HepG2 (cell line): ENCODE measurements at regions not wholly inside any gene's neighbourhood (a gene's known extent, or its start where the extent isn't known, plus 50 kb on each side); places are given as distances from the start of the nearest gene placed in this dataset.

Experiments
- AGO2 ChIP-seq: fragments of 200-400 bp; formaldehyde crosslinking; optimal IDR thresholded peaks from 2 replicates; pipeline ENCODE3; 2017; ENCODE audit warnings: mild to moderate bottlenecking, low read depth, low read length, moderate library complexity
- AKAP8 ChIP-seq: sonication (generic); formaldehyde crosslinking; IDR thresholded peaks from 2 replicates; pipeline ENCODE4 v1.5.1; 2020; ENCODE audit warnings: mild to moderate bottlenecking, missing genetic modification reagents
- ARNT ChIP-seq: fragments of 450-650 bp; IDR thresholded peaks from 2 replicates; pipeline ENCODE4 v1.6.1; 2017
- BRF2 ChIP-seq: sonication (generic); formaldehyde crosslinking; IDR thresholded peaks from 2 replicates; pipeline ENCODE4 v1.8.1; 2022; ENCODE audit warnings: mild to moderate bottlenecking, missing genetic modification reagents
- CEBPZ ChIP-seq: IDR thresholded peaks from 2 replicates; pipeline ENCODE4 v1.6.1; 2012; ENCODE audit warnings: low read length, improper control_type of control experiment
- CENPT ChIP-seq: sonication (generic); formaldehyde crosslinking; IDR thresholded peaks from 2 replicates; pipeline ENCODE4 v1.8.0; 2022; ENCODE audit warnings: low read depth, mild to moderate bottlenecking, moderate library complexity, missing genetic modification reagents
- ELF4 ChIP-seq: sonication (generic); formaldehyde crosslinking; IDR thresholded peaks from 2 replicates; pipeline ENCODE4 v1.5.0; 2020; ENCODE audit warnings: missing genetic modification reagents, mild to moderate bottlenecking, moderate library complexity, borderline replicate concordance
- IKZF4 ChIP-seq: sonication (generic); formaldehyde crosslinking; IDR thresholded peaks from 2 replicates; pipeline ENCODE4 v1.5.1; 2020; ENCODE audit warnings: borderline replicate concordance, mild to moderate bottlenecking, low read depth, missing genetic modification reagents; ENCODE audit errors: not compliant biosample characterization
- IRX3 ChIP-seq: sonication (generic); formaldehyde crosslinking; IDR thresholded peaks from 2 replicates; pipeline ENCODE4 v1.8.1; 2023; ENCODE audit warnings: mild to moderate bottlenecking, low read depth, missing genetic modification reagents, borderline replicate concordance
- MXD3 ChIP-seq: IDR thresholded peaks from 2 replicates; pipeline ENCODE4 v1.6.1; 2016; ENCODE audit warnings: mild to moderate bottlenecking, missing biosample characterization, missing genetic modification reagents
- MXI1 ChIP-seq: IDR thresholded peaks from 3 replicates; pipeline ENCODE4 v1.6.1; 2012; ENCODE audit warnings: low read depth, low read length, inconsistent platforms, borderline replicate concordance
- MZF1 ChIP-seq: sonication (generic); formaldehyde crosslinking; IDR thresholded peaks from 2 replicates; pipeline ENCODE4 v1.8.1; 2023; ENCODE audit warnings: mild to moderate bottlenecking, missing genetic modification reagents, borderline replicate concordance
- TAF1 ChIP-seq: sonication (generic); formaldehyde crosslinking; IDR thresholded peaks from 2 replicates; pipeline ENCODE4 v1.4.0; 2020; ENCODE audit warnings: missing genetic modification reagents
- ZBTB7A ChIP-seq: sonication (generic); formaldehyde crosslinking; IDR thresholded peaks from 2 replicates; pipeline ENCODE4 v1.8.0; 2022; ENCODE audit warnings: mild to moderate bottlenecking, missing genetic modification reagents
- ZKSCAN1 ChIP-seq: fragments of 150-350 bp; IDR thresholded peaks from 2 replicates; pipeline ENCODE4 v1.6.1; 2014; ENCODE audit warnings: low read length
- ZKSCAN5 ChIP-seq: sonication (generic); formaldehyde crosslinking; IDR thresholded peaks from 2 replicates; pipeline ENCODE4 v1.5.1; 2020; ENCODE audit warnings: mild to moderate bottlenecking, missing genetic modification reagents
- ZNF335 ChIP-seq: sonication (generic); formaldehyde crosslinking; IDR thresholded peaks from 2 replicates; pipeline ENCODE4 v1.4.0; 2020; ENCODE audit warnings: missing genetic modification reagents
- ZNF703 ChIP-seq: sonication (generic); formaldehyde crosslinking; IDR thresholded peaks from 2 replicates; pipeline ENCODE4 v1.5.1; 2020; ENCODE audit warnings: missing genetic modification reagents, mild to moderate bottlenecking, moderate library complexity, borderline replicate concordance
- ZNF816 ChIP-seq: sonication (generic); formaldehyde crosslinking; IDR thresholded peaks from 2 replicates; pipeline ENCODE4 v1.8.0; 2022; ENCODE audit warnings: missing genetic modification reagents, mild to moderate bottlenecking, borderline replicate concordance
- TF ChIP-seq, protein P1 (sequence below): sonication (generic); formaldehyde crosslinking; IDR thresholded peaks from 2 replicates; pipeline ENCODE4 v1.9.0; 2021; ENCODE audit warnings: missing genetic modification reagents, mild to moderate bottlenecking, borderline replicate concordance
- TF ChIP-seq, protein P2 (sequence below): sonication (generic); formaldehyde crosslinking; IDR thresholded peaks from 2 replicates; pipeline ENCODE4 v1.8.1; 2023; ENCODE audit warnings: mild to moderate bottlenecking, missing genetic modification reagents, borderline replicate concordance

DNA sequence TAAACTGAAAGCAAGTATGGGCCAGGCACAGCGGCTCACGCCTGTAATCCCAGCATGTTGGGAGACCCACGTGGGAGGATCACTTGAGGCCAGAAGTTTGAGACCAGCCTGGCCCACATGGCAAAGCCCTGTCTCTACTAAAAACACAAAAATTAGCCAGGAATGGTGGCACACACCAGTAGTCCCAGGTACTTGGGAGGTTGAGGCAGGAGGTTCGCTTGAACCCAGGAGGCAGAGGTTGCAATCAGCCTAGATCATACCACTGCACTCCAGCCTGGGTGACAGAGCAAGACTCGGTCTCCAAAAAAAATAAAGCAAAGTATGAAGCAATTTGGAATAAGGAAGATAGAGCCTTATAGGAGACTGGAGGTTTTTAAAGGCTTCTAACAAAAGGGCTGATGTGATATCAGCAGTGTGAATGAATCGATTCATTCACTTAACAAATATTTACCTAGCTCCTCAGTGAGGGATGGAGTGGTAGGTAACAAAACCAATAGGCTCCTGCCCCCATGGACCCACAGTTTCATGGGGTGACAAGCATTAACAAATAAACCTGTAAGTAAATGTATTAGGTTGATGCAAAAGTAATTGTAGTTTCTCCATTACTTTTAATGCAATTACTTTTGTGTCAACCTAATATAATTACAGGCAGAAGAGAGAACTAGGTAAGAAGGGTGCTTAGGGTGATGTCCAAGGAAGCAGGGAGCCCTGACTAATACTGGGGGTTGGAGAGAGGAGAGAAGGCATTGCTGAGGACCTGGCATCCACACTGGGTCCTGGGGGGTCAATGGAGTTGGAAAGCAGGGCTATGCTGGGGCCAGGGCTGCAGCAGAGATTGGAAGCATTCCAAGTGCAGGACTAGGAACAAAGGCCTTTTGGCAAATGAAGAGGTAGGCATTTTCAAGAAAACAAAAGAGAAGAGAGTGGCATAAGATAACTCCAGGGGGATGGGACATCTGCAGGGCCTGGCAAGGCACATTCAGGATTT, 195.4 kb upstream of the ARL4C start (continued):
- TF ChIP-seq CEBPZ, result no peak
- no peak for TF ChIP-seq ZNF703 (CRISPR knock-in tag)
- no peak for TF ChIP-seq ZKSCAN5
- no peak for TF ChIP-seq IKZF4 (CRISPR knock-in tag)
- TF ChIP-seq, protein P1, sequence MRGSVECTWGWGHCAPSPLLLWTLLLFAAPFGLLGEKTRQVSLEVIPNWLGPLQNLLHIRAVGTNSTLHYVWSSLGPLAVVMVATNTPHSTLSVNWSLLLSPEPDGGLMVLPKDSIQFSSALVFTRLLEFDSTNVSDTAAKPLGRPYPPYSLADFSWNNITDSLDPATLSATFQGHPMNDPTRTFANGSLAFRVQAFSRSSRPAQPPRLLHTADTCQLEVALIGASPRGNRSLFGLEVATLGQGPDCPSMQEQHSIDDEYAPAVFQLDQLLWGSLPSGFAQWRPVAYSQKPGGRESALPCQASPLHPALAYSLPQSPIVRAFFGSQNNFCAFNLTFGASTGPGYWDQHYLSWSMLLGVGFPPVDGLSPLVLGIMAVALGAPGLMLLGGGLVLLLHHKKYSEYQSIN (CRISPR knock-in tag), result no peak
- TF ChIP-seq ZBTB7A, result no peak
- TF ChIP-seq CENPT (CRISPR knock-in tag), result no peak
- no peak for TF ChIP-seq AKAP8 (CRISPR knock-in tag)
- TF ChIP-seq ZNF816 (CRISPR knock-in tag), result no peak
- TF ChIP-seq BRF2 (CRISPR knock-in tag), result no peak
- TF ChIP-seq MZF1 (CRISPR knock-in tag), result no peak
- no peak for TF ChIP-seq TAF1 (CRISPR knock-in tag)
- TF ChIP-seq ZKSCAN1, result no peak
- TF ChIP-seq, protein P2, sequence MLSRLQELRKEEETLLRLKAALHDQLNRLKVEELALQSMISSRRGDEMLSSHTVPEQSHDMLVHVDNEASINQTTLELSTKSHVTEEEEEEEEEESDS (CRISPR knock-in tag), result no peak
- no peak for TF ChIP-seq ZNF335 (CRISPR knock-in tag)
- no peak for TF ChIP-seq ELF4 (CRISPR knock-in tag)
- TF ChIP-seq AGO2, result no peak
- no peak for TF ChIP-seq MXI1
- TF ChIP-seq ARNT, result no peak
- no peak for TF ChIP-seq MXD3 (CRISPR knock-in tag)
- no peak for TF ChIP-seq IRX3 (CRISPR knock-in tag)
